Smooth muscle cell (in vitro differentiated cells): ENCODE measurements at regions not wholly inside any gene's neighbourhood (a gene's known extent, or its start where the extent isn't known, plus 50 kb on each side); places are given as distances from the start of the nearest gene placed in this dataset.

Experiments used
- DNase-seq: peaks from one replicate; lab custom pipeline; 2025; ENCODE audit not compliant: unreplicated experiment; lab: John Stamatoyannopoulos, UW
- H2AFZ ChIP-seq: fragments of 200-600 bp; sonication (generic); 2 replicates; pipeline ENCODE4 v1.6.0; 2016; ENCODE audit warnings: antibody characterized with exemption, low read depth, mild to moderate bottlenecking
- H3F3A ChIP-seq: fragments of 200-600 bp; sonication (generic); 2 replicates; pipeline ENCODE4 v1.6.0; 2017; ENCODE audit warnings: antibody characterized with exemption, low read depth
- H3K27ac ChIP-seq: fragments of 200-600 bp; sonication (generic); 2 replicates; pipeline ENCODE4 v1.5.1; 2016; ENCODE audit warnings: low read depth, mild to moderate bottlenecking
- H3K27me3 ChIP-seq: fragments of 200-600 bp; sonication (generic); 2 replicates; pipeline ENCODE4 v1.6.1; 2016; ENCODE audit warnings: low read depth, mild to moderate bottlenecking
- H3K36me3 ChIP-seq: fragments of 200-600 bp; sonication (generic); 2 replicates; pipeline ENCODE4 v1.5.1; 2016; ENCODE audit warnings: low read depth
- H3K4me1 ChIP-seq: fragments of 200-600 bp; sonication (generic); 2 replicates; pipeline ENCODE4 v1.5.1; 2016; ENCODE audit warnings: low read depth
- H3K4me2 ChIP-seq: fragments of 200-600 bp; sonication (generic); 2 replicates; pipeline ENCODE4 v1.6.0; 2016; ENCODE audit warnings: mild to moderate bottlenecking
- H3K4me3 ChIP-seq: fragments of 200-600 bp; sonication (generic); 2 replicates; pipeline ENCODE4 v1.5.1; 2016; ENCODE audit warnings: mild to moderate bottlenecking
- H3K79me2 ChIP-seq: fragments of 200-600 bp; sonication (generic); 2 replicates; pipeline ENCODE4 v1.6.0; 2016; ENCODE audit warnings: low read depth, mild to moderate bottlenecking
- H3K9ac ChIP-seq: fragments of 200-600 bp; sonication (generic); 2 replicates; pipeline ENCODE4 v1.6.0; 2016; ENCODE audit warnings: low read depth
- H3K9me3 ChIP-seq: fragments of 200-600 bp; sonication (generic); replicated peaks from 2 replicates; pipeline ENCODE4 v1.5.1; 2016; ENCODE audit warnings: low read depth
- H4K20me1 ChIP-seq: fragments of 200-600 bp; sonication (generic); 2 replicates; pipeline ENCODE4 v1.6.0; 2016; ENCODE audit warnings: low read depth
- CTCF ChIP-seq: fragments of 200-600 bp; sonication (generic); IDR thresholded peaks from 2 replicates; pipeline ENCODE4 v1.5.1; 2017; ENCODE audit warnings: borderline replicate concordance, mild to moderate bottlenecking, antibody characterized with exemption; ENCODE audit not compliant: insufficient read depth, poor library complexity, severe bottlenecking
- WGBS: methylation state at CpG from one replicate; pipeline ENCODE4 v1.1.7; 2016; ENCODE audit warnings: low lambda C conversion rate; 5-methylcytosine and 5-hydroxymethylcytosine counted together

DNA sequence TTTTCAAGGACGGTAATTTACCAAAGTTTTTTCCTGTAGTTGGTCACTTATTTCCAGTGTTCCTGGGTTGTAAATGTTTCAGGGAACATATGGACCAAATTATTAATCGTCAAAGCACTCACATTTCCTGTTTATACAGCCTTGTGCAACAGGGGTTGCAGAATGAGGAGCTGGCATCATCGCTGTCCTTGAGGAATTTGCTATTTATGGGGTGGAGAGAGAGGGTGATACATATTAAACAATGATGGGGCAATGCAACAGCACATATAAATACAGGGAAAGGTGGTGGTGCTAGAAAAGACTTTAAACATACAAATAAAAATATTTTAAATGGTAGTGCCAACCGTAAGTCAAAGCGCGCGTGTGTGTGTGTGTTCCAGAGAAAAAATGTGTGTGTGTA lies 369.8 kb downstream of the NPHP4 start:
- Histone ChIP-seq H3K4me3 (no peak overlapping the region), H3K27me3 (peaks cover 13% of the 10 kb centered on the region), H3K9me3 (no peaks in the 10 kb centered on the region), H3K36me3 (no peaks in the 10 kb centered on the region), H3K4me1 (no peaks in the 10 kb centered on the region), H3K27ac (no peak overlapping the region), H3K9ac (no peak overlapping the region), H2AFZ (no peak overlapping the region), H4K20me1 (no peaks in the 10 kb centered on the region), H3K79me2 (no peaks in the 10 kb centered on the region), H3K4me2 (no peak overlapping the region), H3F3A (no peaks in the 10 kb centered on the region)
- no peak for TF ChIP-seq CTCF
- no peak for DNase-seq
- WGBS, result 82% methylated on average over 7 of the region's 7 CpGs

DNA sequence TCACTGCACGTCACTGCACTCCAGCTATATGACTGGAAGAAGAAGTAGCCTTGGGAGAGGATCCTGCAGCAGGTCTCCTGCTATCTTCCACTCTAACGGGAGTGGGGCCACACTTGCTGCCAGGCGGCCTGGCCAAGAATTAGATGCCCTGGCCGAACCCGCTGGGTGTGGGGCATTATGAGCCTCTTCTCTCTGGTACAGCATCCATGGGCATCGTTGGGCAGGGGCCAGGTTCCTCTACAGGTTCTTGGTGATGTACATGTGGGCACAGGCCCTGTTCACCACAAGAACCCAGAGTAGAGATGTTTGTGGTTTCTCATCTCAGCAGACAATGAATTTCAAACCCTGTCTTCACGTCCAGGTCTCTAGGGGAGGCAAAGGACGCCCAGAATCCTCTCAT lies 370.5 kb downstream of the NPHP4 start:
- WGBS, result 88% methylated on average over 8 of the region's 8 CpGs
- H3K36me3 ChIP-seq, result no peaks in the 10 kb centered on the region
- no peak for DNase-seq
- H3K9me3 ChIP-seq, result no peaks in the 10 kb centered on the region
- H3K27ac ChIP-seq, result no peak overlapping the region
- H3K4me2 ChIP-seq, result no peak overlapping the region
- no peaks in the 10 kb centered on the region for H3K4me1 ChIP-seq
- H3K27me3 ChIP-seq, result peaks cover 13% of the 10 kb centered on the region
- no peaks in the 10 kb centered on the region for H3K79me2 ChIP-seq
- TF ChIP-seq CTCF, result no peak
- no peaks in the 10 kb centered on the region for H3F3A ChIP-seq
- no peak overlapping the region for H3K4me3 ChIP-seq
- H3K9ac ChIP-seq, result no peak overlapping the region
- H4K20me1 ChIP-seq, result no peaks in the 10 kb centered on the region
- no peak overlapping the region for H2AFZ ChIP-seq

- Histone ChIP-seq H3K4me1 (no peaks in the 10 kb centered on the region), H3K36me3 (no peaks in the 10 kb centered on the region), H3K9ac (no peak overlapping the region), H4K20me1 (no peaks in the 10 kb centered on the region), H3K9me3 (no peaks in the 10 kb centered on the region), H3F3A (no peaks in the 10 kb centered on the region), H3K27ac (no peak overlapping the region), H3K79me2 (no peaks in the 10 kb centered on the region), H3K4me2 (no peak overlapping the region), H2AFZ (no peak overlapping the region), H3K4me3 (no peak overlapping the region), H3K27me3 (peaks cover 8% of the 10 kb centered on the region)
- DNase-seq, result no peak
- TF ChIP-seq CTCF, result peak; percentile 62
- WGBS, result 32% methylated on average over 3 of the region's 3 CpGs
Measured at GRCh38 chr1:5620997-5621396, 371.2 kb downstream of the NPHP4 start.

DNA sequence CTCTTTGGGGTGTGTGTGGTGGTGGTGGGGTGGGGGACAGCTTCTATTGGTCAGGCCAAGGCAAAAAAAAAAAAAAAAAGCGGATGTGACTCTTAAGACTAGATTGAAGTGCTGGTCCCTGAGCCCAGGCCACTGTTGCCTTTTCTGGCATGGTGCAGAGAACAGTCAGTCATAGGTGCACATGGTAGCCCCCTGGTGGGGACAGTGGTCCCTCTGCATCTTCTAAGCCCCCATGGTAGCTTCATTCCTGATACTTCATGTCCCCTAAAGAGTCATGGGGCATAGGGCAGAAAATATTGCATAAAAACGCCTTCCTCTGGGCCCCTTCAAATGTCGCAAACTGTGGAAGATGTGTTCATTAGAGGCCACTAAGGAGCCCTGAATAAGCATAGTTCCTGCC lies 371.8 kb downstream of the NPHP4 start:
- Histone ChIP-seq H2AFZ (no peak overlapping the region), H3K4me2 (no peak overlapping the region), H3K9me3 (no peaks in the 10 kb centered on the region), H3K4me3 (no peak overlapping the region), H3K27ac (no peak overlapping the region), H3K36me3 (no peaks in the 10 kb centered on the region), H3K4me1 (no peaks in the 10 kb centered on the region), H3K9ac (no peak overlapping the region), H3F3A (no peaks in the 10 kb centered on the region), H3K79me2 (no peaks in the 10 kb centered on the region), H4K20me1 (no peaks in the 10 kb centered on the region), H3K27me3 (peaks cover 6% of the 10 kb centered on the region)
- WGBS, result 88% methylated on average over 3 of the region's 3 CpGs
- TF ChIP-seq CTCF, result no peak
- DNase-seq, result no peak
